Endothelial cell of umbilical vein (primary cell): ENCODE measurements at regions not wholly inside any gene's neighbourhood (a gene's known extent, or its start where the extent isn't known, plus 50 kb on each side); places are given as distances from the start of the nearest gene placed in this dataset.

Experiments
- EZH2 ChIP-seq: IDR thresholded peaks from 2 replicates; pipeline ENCODE4 v1.6.1; 2012; ENCODE audit warnings: borderline replicate concordance, low read depth, mild to moderate bottlenecking, moderate library complexity, low read length, inconsistent platforms; ENCODE audit not compliant: severe bottlenecking
- JUN ChIP-seq: IDR thresholded peaks from 2 replicates; pipeline ENCODE4 v1.6.1; 2011; ENCODE audit warnings: borderline replicate concordance, low read depth; ENCODE audit not compliant: insufficient read length, insufficient read depth
- POLR2A ChIP-seq: IDR thresholded peaks from 2 replicates; pipeline ENCODE4 v1.6.1; 2012; ENCODE audit warnings: low read depth, mild to moderate bottlenecking, control low read depth, low read length
- POLR2AphosphoS5 ChIP-seq: IDR thresholded peaks from 2 replicates; pipeline ENCODE4 v1.6.1; 2012; ENCODE audit warnings: low read depth, mild to moderate bottlenecking, control low read depth, low read length, moderate library complexity; ENCODE audit not compliant: insufficient read depth
- TF ChIP-seq, protein P1 (sequence below), 2 donors: IDR thresholded peaks; 1 replicate in 1 of 2; 2 replicates in 1 of 2; pipeline ENCODE4 v1.5.1; 2011; ENCODE audit warnings: low read length in 2 of 2, mild to moderate bottlenecking in 2 of 2, moderate library complexity in 2 of 2, control low read depth in 1 of 2, inconsistent platforms in 1 of 2, low read depth in 1 of 2; ENCODE audit not compliant: insufficient read depth in 1 of 2; ENCODE audit errors: extremely low read depth in 1 of 2

DNA sequence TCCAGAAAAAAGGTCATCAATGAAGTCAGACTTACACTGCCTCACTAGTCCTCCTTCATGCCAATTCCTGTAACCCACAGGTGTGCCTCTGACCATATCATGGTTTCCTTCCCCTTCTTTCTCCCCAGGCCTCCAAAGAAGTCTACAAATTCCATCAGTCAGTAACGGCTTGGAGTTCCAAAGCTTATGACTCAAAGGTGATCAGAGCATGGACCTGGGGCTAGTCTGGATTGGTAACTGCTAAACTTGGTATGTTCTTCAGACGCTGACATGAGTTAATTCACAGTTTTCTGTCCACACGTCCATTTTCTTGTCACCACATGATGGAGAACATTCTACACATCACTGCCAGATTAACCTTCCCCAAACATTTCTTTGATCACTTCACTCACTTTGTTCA is 560.4 kb downstream of the ETNK1 start:
- TF ChIP-seq, protein P1, sequence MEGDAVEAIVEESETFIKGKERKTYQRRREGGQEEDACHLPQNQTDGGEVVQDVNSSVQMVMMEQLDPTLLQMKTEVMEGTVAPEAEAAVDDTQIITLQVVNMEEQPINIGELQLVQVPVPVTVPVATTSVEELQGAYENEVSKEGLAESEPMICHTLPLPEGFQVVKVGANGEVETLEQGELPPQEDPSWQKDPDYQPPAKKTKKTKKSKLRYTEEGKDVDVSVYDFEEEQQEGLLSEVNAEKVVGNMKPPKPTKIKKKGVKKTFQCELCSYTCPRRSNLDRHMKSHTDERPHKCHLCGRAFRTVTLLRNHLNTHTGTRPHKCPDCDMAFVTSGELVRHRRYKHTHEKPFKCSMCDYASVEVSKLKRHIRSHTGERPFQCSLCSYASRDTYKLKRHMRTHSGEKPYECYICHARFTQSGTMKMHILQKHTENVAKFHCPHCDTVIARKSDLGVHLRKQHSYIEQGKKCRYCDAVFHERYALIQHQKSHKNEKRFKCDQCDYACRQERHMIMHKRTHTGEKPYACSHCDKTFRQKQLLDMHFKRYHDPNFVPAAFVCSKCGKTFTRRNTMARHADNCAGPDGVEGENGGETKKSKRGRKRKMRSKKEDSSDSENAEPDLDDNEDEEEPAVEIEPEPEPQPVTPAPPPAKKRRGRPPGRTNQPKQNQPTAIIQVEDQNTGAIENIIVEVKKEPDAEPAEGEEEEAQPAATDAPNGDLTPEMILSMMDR (IDR thresholded peaks at IDR 0.05; ENCODE audit: extremely low read depth in 1 of 2, insufficient read depth in 1 of 2, low read depth in 1 of 2, low read length in 2 of 2): no peak
- TF ChIP-seq EZH2 (no peak), JUN (no peak), POLR2AphosphoS5 (no peak), POLR2A (no peak)
